C4-2B (cell line): ENCODE measurements at regions not wholly inside any gene's neighbourhood (a gene's known extent, or its start where the extent isn't known, plus 50 kb on each side); places are given as distances from the start of the nearest gene placed in this dataset.

Experiments
- H3K27ac ChIP-seq: fragments of 450-650 bp; 2 replicates; pipeline ENCODE4 v1.5.1; 2017
- CTCF ChIP-seq: fragments of 450-650 bp; conservative IDR thresholded peaks from 2 replicates; pipeline ENCODE4 v1.5.1; 2017; ENCODE audit warnings: mild to moderate bottlenecking
- ZFX ChIP-seq: fragments of 450-650 bp; IDR thresholded peaks from 2 replicates; pipeline ENCODE4 v1.6.1; 2017

- no peak for TF ChIP-seq CTCF
Observed at GRCh38 chr7:41384418-41384817, 318.5 kb downstream of the INHBA start.

GRCh38 chr7:41383596-41383995 lies 319.3 kb downstream of the INHBA start:
- no peak for TF ChIP-seq ZFX
- no peak for TF ChIP-seq CTCF

More at GRCh38 chr7:41384418-41384817, 318.5 kb downstream of the INHBA start:
- no peak overlapping the region for H3K27ac ChIP-seq

GRCh38 chr7:41378156-41378555 lies 324.7 kb downstream of the INHBA start:
- TF ChIP-seq CTCF (no peak), ZFX (no peak)
- H3K27ac ChIP-seq: no peak overlapping the region

More at GRCh38 chr7:41383596-41383995, 319.3 kb downstream of the INHBA start:
- no peak overlapping the region for H3K27ac ChIP-seq

GRCh38 chr7:41375582-41375981 lies 327.3 kb downstream of the INHBA start:
- TF ChIP-seq ZFX: no peak
- H3K27ac ChIP-seq: no peak overlapping the region

- H3K27ac ChIP-seq: no peak overlapping the region
- TF ChIP-seq ZFX (no peak), CTCF (no peak)
Observed at GRCh38 chr7:41374150-41374848, 328.6 kb downstream of the INHBA start.

- TF ChIP-seq ZFX: no peak
- no peak for TF ChIP-seq CTCF
- no peak overlapping the region for H3K27ac ChIP-seq
Observed at GRCh38 chr7:41367967-41368882, 334.7 kb downstream of the INHBA start.

GRCh38 chr7:41351091-41351490 lies 351.8 kb downstream of the INHBA start:
- TF ChIP-seq CTCF (no peak), ZFX (no peak)
- no peak overlapping the region for H3K27ac ChIP-seq
